GM12865 (cell line): ENCODE measurements at regions not wholly inside any gene's neighbourhood (a gene's known extent, or its start where the extent isn't known, plus 50 kb on each side); places are given as distances from the start of the nearest gene placed in this dataset.

Experiments
- DNase-seq: peaks from one replicate; pipeline ENCODE4 v3.0.0; 2010; ENCODE audit warnings: low read depth
- H3K4me3 ChIP-seq: 2 replicates; pipeline ENCODE4 v1.5.1; 2011; ENCODE audit warnings: mild to moderate bottlenecking, low read depth, low read length, control low read depth
- CTCF ChIP-seq: IDR thresholded peaks from 2 replicates; pipeline ENCODE4 v1.5.1; 2011; ENCODE audit warnings: low read length, control low read depth, low read depth, inconsistent platforms; ENCODE audit not compliant: insufficient read depth; ENCODE audit errors: missing control alignments

- no peak for DNase-seq
- no peak overlapping the region for H3K4me3 ChIP-seq
- TF ChIP-seq CTCF, result no peak
Observed at GRCh38 chr13:80438521-80438920, 97.6 kb upstream of the SPRY2 start.

- DNase-seq, result no peak
- H3K4me3 ChIP-seq, result no peak overlapping the region
- no peak for TF ChIP-seq CTCF
Observed at GRCh38 chr13:80437231-80437630, 96.3 kb upstream of the SPRY2 start.

GRCh38 chr13:80436571-80437169 lies 95.7 kb upstream of the SPRY2 start:
- no peak for TF ChIP-seq CTCF
- no peak for DNase-seq
- H3K4me3 ChIP-seq, result no peak overlapping the region

GRCh38 chr13:80430561-80430960 lies 89.6 kb upstream of the SPRY2 start:
- no peak overlapping the region for H3K4me3 ChIP-seq
- no peak for TF ChIP-seq CTCF
- DNase-seq, result no peak

DNA sequence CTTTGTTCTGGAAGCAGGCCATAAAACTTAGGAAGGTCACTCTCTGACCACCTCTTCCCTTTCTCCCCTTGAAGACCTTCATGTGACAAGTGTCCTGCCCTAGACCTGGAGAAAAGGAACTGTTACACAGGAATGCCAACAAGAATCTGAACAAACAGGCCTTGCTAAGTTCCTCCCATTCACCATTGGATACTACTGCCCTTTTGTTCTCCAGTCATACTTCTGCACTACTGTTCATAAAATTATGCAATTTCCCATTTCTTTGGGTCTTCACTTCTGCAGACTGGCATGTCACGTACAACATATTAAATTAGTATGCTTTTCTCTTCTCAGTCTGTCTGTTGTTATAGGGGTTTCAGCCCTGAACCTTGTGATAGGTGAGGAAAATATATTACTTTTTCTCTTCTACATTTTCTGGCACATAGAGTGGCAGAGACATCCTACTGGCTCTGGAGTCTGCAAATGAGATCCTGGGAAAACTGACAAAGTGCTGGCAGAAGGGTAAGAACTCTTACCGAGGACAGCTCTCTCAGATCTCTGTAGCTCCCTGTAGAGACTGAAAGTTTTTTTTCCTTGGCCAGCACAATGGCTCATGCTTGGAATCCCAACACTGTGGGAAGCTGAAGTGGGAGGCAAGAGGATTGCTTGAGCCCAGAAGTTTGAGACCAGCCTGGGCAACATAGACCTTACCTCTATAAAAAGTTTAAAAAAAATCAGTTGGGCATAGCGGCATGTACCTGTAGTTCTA lies 87.6 kb upstream of the SPRY2 start:
- no peak overlapping the region for H3K4me3 ChIP-seq
- DNase-seq, result no peak
- no peak for TF ChIP-seq CTCF

- TF ChIP-seq CTCF, result no peak
- no peak overlapping the region for H3K4me3 ChIP-seq
- DNase-seq, result no peak
Observed at GRCh38 chr13:80419416-80419815, 78.5 kb upstream of the SPRY2 start.

DNA sequence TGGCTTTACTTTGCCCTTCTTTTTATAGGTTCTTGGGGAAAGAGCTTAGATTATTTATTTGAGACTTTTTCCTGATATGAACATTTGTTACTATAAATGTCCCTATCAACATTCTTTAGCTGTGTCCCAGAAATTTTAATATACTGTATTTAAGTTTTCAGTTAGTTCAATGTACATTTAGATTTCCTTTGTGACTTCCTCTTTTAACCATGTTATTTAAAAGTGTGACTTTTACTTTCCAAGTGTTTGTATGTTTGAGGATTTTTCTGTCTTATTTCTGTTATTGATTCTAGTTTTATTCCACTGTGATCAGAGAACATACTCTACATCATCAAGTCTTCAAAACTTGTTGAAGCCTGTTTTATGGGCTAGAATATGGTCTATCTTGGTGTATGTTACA lies 72.7 kb upstream of the SPRY2 start:
- DNase-seq, result no peak
- no peak overlapping the region for H3K4me3 ChIP-seq
- TF ChIP-seq CTCF, result no peak
